ENCODE measurements at regions not wholly inside any gene's neighbourhood (a gene's known extent, or its start where the extent isn't known, plus 50 kb on each side); places are given as distances from the start of the nearest gene placed in this dataset.

- TF ChIP-seq ZFX (IDR thresholded peaks at IDR 0.05) (no peak), CTCF (conservative IDR thresholded peaks at IDR 0.05) (no peak)
- no peak overlapping the region for H3K27ac ChIP-seq
Observed at GRCh38 chr1:36571106-36571505, 88.4 kb upstream of the CSF3R start.

- TF ChIP-seq ZFX (IDR thresholded peaks at IDR 0.05) (no peak), CTCF (conservative IDR thresholded peaks at IDR 0.05) (no peak)
Observed at GRCh38 chr1:36570478-36571060, 87.9 kb upstream of the CSF3R start.

GRCh38 chr1:36570006-36570405, 87.3 kb upstream of the CSF3R start:
- TF ChIP-seq ZFX (IDR thresholded peaks at IDR 0.05) (no peak), CTCF (conservative IDR thresholded peaks at IDR 0.05) (no peak)
- no peak overlapping the region for H3K27ac ChIP-seq

More at GRCh38 chr1:36570478-36571060, 87.9 kb upstream of the CSF3R start:
- no peak overlapping the region for H3K27ac ChIP-seq

- no peak overlapping the region for H3K27ac ChIP-seq
Observed at GRCh38 chr1:36567601-36568341, 85.1 kb upstream of the CSF3R start.

GRCh38 chr1:36565576-36566501, 83.1 kb upstream of the CSF3R start:
- no peak for TF ChIP-seq ZFX (IDR thresholded peaks at IDR 0.05)
- TF ChIP-seq CTCF (conservative IDR thresholded peaks at IDR 0.05): no peak
- no peak overlapping the region for H3K27ac ChIP-seq

More at GRCh38 chr1:36567601-36568341, 85.1 kb upstream of the CSF3R start:
- TF ChIP-seq ZFX (IDR thresholded peaks at IDR 0.05) (no peak), CTCF (conservative IDR thresholded peaks at IDR 0.05) (no peak)

- H3K27ac ChIP-seq: no peak overlapping the region
- TF ChIP-seq CTCF (conservative IDR thresholded peaks at IDR 0.05) (no peak), ZFX (IDR thresholded peaks at IDR 0.05) (no peak)
Observed at GRCh38 chr1:36562181-36562685, 79.5 kb upstream of the CSF3R start.

All from C4-2B (cell line).